HG03139 (cell line): ENCODE measurements at regions not wholly inside any gene's neighbourhood (a gene's known extent, or its start where the extent isn't known, plus 50 kb on each side); places are given as distances from the start of the nearest gene placed in this dataset.

Source experiments
- ATAC-seq: cut with Tn5 transposase; IDR thresholded peaks from one replicate; pipeline ENCODE4 v1.9.1; 2021; ENCODE audit not compliant: unreplicated experiment

- no peak for ATAC-seq
These were observed 251.7 kb upstream of the TBX3 start for GRCh38 chr12:114935658-114936057.

DNA sequence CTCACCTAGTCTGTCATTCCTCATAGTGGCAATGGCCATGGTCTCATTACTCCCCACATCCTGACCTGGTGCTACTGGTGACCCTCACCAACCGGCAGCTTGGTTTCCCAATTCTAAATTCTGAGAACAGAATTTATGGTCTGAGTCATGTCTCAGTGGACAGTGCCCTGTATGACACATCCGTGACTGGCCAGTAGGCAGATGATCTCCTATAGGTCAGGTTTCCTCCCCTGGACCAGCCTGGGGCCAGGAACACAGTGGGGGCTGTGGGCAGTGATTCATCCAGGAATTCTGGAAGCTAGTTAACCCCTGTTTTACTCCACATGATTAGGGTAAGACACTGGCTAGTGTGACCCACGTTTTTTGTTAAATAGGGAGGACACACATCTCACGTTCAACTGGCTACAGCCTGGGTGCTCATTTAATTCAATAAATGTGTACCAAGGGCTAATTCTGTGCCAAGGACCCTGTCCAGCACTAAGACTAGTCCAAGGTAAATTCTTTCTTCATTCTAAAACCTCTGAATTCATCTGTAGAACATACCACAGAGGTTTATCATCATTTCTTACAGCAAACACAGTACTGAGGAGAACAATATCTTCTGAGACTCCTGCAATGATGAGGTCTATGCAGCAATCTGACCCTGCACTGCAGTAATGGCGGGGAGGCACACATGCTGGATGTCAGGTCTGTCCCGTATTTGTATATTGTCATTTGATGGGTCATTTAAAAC, 249.6 kb upstream of the TBX3 start:
- no peak for ATAC-seq

GRCh38 chr12:114932806-114933205, 248.8 kb upstream of the TBX3 start:
- no peak for ATAC-seq

- ATAC-seq, result no peak
These were observed 247.1 kb upstream of the TBX3 start for GRCh38 chr12:114931025-114931424.

DNA sequence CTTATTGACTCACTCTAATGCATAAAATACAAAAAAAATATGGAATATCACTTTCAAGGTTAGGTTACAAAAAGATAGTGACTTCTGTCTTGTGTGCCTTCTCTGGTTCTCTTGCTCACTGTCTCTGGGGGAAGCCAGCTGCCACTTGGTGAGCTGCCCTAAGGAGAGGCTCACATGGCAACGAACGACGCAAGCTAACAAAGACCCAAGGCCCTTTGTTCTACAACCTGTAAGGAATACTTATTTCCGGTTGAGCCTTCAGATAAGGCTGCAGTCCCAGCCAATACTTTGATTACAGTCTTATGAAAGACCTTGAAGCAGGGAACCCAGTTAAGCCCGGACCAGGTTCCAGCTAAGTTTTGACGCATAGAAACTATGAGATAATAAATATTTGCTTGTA, 242.4 kb upstream of the TBX3 start:
- no peak for ATAC-seq

DNA sequence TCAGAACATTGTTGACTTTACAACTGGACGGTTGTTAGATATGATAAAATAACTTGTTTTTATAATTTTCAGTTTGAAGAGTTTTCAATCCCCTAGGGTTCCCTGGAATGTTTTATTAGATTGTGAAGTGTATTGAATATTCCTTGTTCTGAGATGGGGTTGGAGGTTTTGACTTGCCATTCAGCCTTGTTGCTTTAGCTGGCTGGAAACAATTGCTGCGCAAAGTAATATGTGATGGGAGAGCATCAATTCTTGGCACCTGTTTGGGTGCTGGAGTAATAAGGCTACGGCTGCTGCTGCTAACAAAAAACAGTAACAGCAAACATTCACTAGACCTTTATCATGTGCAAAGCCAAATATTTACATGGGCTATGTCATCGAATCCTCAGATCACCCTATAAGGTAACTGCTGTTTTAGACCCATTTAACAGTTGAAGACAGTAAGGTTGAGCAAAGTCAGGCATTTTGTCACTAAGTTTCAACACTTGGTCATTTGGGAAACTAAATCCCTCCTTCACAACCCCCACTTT, 241.0 kb upstream of the TBX3 start:
- no peak for ATAC-seq

GRCh38 chr12:114921781-114922180, 237.8 kb upstream of the TBX3 start:
- ATAC-seq, result no peak

DNA sequence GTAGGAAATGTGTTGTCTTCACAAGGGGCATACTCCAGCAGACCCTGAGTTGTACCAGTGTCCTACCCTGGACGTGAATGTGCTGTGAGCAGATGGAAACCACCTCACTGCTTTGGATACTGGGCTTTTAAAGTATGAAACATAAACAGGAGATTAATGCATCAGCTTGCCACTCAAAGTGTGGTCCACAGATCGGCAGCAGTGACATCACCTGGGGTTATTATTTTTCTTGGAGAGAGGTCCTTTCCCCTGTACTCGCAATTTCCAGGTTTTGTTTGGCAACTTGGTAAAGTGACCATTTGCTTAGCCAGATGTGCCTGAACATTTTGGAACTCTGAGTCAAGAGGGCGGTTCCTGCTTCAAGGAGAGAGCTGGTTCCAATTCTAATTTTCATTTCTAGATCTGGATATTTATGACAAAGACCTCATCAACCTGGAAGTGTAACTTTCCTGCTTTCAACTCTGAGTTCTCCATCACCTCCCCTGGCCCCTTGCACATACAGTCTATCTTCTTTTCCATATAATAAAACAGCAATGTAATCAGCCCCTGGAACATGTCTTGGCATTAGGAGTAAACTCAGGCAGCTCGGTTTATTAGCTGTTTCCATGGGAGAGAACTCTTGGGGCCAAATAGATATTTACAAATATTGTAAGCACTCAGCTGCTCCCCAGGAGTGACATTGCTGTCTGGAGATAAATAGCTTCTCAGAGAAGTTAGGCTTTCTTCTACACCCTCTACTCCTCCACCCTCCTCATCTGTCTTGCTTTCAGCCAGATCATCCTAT, 237.0 kb upstream of the TBX3 start:
- ATAC-seq, result no peak

- no peak for ATAC-seq
These were observed 235.5 kb upstream of the TBX3 start for GRCh38 chr12:114919479-114919878.

DNA sequence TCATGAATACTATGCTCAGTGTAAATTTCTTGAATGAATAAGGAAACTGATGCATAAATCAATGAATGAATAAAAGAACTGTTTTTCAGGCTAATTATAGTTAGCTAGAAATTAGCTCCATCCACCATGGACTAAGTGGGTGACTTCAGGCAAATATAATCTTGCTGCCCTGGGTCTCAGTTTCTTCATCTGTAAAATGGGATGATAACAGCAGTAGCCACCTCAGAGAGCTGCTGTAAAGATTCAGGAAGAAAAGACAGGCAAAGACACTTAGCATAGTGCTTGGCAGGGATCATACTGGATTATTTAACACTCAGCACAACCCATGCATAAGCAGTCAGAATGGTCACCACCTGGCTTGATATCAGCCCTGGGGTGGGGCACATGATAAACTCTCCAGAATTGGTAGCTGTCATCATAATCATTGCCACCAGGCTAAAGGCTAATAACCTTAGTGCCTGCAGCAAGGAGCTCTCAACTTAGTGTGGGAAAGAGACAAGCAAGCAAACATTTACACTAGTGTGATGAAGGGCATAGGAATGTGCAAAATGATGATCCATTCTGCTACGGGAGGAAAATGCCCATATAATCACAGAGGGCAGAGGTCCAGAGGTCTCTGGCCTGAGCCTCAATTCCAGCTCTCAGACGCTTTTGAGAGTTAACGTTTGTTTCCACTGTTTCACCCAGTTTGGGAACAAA, 234.7 kb upstream of the TBX3 start:
- no peak for ATAC-seq

DNA sequence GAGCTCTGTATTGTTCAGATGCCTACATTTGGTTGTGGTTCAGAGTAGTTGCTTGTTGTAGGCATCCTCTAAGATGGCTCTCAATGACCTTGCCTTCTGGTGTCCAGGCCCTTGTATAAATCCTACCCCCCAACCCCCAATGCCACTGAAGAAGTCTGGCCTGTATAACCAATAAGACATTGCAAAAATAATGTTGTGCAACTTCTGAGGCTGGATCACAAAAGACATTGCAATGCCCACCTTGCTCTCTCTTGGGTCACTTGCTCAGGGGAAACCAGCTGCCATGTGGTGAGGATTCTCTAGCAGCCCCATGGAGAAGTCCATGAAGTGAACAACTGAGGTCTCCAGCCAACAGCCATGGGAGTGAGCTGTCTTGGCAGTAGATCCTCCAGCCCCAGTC, 234.0 kb upstream of the TBX3 start:
- ATAC-seq, result no peak

DNA sequence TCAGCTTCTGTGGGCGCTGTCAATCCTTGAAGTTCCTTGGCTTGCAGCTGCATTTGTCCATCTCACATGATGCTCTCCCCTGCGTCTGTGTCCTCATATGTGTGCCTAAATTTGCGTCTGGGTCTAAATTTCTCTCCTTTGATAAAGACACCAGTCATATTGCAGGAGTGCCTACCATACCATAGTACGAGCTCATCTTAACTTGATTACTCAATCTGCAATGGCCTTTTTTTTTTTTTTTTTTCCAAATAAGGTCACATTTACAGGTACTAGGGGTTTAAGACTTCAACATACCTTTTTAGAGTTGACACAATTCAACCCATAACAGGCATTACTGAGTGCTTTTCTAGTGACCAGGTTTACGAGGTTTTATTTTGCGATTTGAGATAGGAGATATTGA, 233.3 kb upstream of the TBX3 start:
- ATAC-seq, result no peak

DNA sequence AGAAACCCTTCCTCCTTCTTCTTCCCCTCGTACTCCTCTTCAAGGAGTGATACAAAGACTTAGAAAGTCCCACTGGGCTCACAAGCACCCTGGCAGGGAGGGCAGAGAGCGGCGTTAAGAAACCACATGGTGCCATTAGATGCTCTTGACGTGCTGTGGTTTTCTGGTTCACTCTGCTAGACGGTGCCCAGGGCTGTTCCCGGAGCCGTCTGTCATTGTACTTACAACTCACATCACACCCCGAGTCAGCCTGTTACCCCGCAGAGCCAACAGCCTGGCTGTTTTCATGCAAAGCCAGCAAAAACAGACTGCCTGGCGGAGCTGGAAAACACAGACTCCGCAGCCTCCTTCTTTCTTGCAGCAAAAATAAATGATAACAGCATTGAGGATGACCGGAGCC, 232.6 kb upstream of the TBX3 start:
- no peak for ATAC-seq

DNA sequence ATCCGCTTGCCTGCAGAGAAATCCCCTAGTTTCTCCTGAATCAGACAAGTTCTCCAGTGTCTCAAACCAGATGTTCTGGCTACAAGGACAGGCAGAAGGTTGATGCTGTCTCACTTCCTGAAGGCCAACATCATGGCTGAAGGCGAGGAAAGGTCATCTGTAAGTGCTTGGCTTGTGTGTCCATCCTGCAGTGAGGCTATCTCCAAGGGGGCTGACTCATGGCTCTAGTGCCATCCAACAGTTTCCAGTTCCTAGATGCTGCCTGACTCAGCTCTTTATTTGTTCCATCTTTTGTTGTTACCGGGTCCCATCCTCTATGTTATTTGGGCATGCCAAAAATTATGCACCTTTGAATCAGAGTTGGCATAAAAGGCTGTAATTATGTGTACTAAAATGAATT, 232.1 kb upstream of the TBX3 start:
- no peak for ATAC-seq

GRCh38 chr12:114913871-114914801, 230.2 kb upstream of the TBX3 start:
- no peak for ATAC-seq

GRCh38 chr12:114912811-114913210, 228.8 kb upstream of the TBX3 start:
- no peak for ATAC-seq

DNA sequence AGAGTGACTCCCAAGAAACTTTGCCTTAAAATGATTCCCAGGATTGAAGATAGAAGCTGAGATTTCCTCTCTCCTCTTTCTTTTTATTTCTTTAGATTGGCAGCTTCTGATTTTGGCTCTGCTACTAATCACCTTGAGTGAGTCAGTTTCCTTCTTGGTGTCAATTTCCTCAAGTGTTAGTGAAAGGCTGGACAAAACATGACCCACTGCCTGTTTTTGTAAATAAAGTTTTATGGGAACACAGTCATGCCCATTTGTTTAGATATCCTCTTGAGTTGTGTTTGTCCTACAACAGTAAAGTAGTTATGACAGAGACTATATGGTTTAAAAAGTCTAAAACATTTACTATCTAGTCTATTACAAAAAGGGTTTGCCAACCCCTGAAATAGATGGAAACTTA, 227.2 kb upstream of the TBX3 start:
- ATAC-seq, result no peak

DNA sequence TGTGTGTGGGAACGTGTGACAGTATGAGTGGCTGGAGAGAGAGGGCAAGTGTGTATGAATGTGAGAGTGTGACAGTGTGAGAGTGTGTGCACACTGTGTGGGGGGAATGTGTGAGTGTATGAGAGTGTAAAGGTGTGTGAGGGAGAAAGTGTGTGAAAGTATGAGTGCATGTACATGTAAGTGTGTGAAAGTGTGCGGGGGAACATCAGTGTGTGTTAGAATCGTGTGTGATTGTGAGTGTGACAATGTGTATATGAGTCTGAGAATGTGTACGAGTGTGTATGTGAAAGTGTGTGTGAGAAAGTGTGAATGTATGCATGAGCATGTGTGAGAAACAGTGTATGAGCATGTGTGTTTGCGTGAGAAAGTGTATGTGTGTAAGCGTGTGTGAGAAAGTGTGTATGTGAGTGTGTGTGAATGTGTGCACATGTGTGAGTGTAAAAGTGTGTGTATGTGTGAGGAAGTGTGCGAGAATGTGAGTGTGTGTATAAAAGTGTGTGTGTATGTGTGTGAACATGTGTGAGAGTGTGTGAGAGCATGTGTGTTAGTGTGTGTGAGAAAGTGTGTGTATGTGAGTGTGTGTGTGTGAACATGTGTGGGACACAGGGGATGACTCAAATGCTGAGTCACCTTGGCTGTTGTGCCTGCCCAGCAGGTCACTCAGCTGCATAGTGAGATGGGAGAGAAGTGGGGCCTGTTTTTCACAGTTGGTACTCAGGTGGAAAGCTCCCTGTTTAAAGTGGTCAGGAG, 220.5 kb upstream of the TBX3 start:
- no peak for ATAC-seq

DNA sequence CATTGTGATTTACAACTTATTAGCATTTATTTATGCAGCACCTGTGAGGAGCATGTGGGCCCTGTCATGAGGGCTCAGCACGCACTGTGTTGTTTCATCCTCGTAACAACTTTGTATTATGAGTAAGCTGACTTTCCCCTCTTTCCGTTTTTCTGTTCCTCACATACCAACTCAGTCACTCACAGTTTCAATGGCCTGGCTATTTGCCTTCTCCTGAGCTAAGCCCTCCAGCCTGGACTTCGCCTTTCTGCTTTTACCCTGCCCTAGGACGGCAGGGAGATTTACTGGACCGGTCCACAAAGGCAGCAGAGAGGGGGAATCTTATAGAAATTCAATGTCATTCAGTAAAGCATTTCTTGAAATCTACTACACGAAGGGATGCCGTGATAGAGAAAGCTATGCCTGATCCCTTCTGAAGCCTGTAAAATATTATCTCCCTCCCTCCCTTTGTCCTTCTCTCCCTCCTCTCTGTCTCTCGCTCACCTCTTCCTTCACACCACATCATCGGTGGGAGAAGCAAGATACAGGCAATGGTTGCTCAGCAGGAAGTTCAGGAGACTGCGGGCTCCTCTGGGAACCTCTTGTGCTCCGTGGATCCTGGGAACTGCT, 219.2 kb upstream of the TBX3 start:
- no peak for ATAC-seq

DNA sequence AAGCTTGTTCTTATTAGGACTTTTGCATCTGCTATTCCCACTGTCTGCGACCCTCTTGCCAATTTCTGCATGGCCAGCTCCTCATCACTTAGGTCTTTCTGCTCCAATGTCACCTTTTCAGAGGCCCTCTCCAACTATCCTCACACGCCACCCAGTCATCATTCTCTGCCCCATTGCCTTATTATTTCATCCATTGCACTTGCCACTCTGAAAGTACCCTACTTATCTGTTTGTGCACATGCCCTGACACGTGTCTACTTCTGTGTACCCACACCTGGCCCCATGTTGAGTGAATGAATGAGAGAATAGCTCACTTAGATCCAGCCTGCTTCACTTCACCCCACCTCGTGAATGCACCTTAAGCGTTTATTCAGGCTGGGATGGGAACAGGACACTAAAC, 218.7 kb upstream of the TBX3 start:
- no peak for ATAC-seq
